ENCODE measurements at regions not wholly inside any gene's neighbourhood (a gene's known extent, or its start where the extent isn't known, plus 50 kb on each side); places are given as distances from the start of the nearest gene placed in this dataset.
A peak's percentile ranks its signal among the peaks of the same experiment; 100 is the strongest.
"Not testable (repeated sequence)": the region's sequence is repeated elsewhere in the genome, so short reads cannot be mapped to it uniquely, and the experiment has no call there.

DNA sequence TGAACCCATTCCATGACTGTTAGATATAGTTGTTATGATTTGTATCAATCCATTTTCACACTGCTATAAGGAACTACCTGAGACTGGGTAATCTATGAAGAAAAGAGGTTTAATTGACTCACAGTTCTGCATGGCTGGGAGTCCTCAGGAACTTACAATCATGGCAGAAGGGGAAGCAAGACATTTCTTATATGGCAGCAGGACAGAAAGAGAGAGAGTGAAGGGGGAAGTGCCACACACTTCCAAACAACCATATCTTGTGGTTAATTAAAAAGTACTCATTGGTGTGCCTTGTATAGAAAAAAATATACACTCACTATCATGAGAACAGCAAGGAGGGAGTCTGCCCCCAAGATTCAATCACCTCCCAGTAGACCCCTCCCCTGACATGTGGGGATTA, 137.6 kb upstream of the NBPF11 start:
- Histone ChIP-seq H3K27ac (no peak overlapping the region), H3K27me3 (ENCODE audit: insufficient read depth in 3 of 3, low read length in 2 of 3) (no peaks in the 10 kb centered on the region), H3K36me3 (ENCODE audit: insufficient read depth in 1 of 2, low read depth in 1 of 2) (no peaks in the 10 kb centered on the region), H3K4me3 (no peak overlapping the region), H3K9me3 (no peaks in the 10 kb centered on the region), H3K4me1 (no peaks in the 10 kb centered on the region)
- TF ChIP-seq, protein P1, sequence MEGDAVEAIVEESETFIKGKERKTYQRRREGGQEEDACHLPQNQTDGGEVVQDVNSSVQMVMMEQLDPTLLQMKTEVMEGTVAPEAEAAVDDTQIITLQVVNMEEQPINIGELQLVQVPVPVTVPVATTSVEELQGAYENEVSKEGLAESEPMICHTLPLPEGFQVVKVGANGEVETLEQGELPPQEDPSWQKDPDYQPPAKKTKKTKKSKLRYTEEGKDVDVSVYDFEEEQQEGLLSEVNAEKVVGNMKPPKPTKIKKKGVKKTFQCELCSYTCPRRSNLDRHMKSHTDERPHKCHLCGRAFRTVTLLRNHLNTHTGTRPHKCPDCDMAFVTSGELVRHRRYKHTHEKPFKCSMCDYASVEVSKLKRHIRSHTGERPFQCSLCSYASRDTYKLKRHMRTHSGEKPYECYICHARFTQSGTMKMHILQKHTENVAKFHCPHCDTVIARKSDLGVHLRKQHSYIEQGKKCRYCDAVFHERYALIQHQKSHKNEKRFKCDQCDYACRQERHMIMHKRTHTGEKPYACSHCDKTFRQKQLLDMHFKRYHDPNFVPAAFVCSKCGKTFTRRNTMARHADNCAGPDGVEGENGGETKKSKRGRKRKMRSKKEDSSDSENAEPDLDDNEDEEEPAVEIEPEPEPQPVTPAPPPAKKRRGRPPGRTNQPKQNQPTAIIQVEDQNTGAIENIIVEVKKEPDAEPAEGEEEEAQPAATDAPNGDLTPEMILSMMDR (IDR thresholded peaks at IDR 0.05), result no peak
- DNase-seq (no peak), ATAC-seq (no peak)
- intact Hi-C loops (cut with DNase I), result no loop called here

GRCh38 chr1:148285946-148286345, 133.9 kb upstream of the NBPF11 start:
- H3K9me3 ChIP-seq; H3K27ac ChIP-seq; H3K4me3 ChIP-seq; ATAC-seq; H3K27me3 ChIP-seq (ENCODE audit: insufficient read depth in 3 of 3, low read length in 2 of 3); H3K4me1 ChIP-seq; H3K36me3 ChIP-seq (ENCODE audit: insufficient read depth in 1 of 2, low read depth in 1 of 2); DNase-seq; intact Hi-C loops (cut with DNase I): not testable (repeated sequence)
- 77 to 87% (median 83%) methylated on average over 2 of the region's 2 CpGs for WGBS, 3 donors

DNA sequence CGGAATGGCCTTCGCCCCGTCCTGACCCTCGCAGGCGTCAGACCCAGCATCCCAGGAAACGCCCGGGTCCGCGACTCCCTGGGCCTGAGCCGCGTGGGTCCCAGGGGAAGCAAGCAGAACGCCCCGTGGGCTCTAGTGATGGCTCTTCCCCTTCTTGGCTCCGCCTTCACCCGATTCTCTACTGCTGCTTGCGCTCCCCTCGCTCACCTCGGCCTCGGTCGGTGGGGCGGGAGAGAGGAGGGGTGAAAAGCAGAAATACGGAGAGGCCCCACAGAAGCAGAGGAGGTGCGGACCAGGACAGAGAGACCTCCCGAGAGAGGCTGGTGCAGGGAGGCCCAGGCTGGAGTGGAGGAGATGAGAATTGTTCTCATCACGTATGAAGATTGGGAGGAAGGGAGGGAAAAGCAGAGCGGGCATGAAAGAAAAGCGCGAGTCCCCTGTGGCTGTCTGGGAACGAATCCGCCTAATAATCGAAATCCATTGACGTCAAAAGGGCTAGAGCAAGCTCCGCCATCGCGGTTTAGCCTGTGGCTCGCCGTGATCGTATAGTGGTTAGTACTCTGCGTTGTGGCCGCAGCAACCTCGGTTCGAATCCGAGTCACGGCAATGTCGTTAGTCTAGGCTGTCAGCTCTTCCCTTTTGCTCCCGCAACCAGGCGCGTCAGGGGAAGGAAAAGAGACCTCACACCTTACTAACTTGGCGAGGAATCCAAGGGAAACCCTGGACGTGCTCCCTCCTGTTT, 128.9 kb upstream of the NBPF11 start:
- WGBS, 3 donors, result no CpG with 5 or more reads among the region's 50 CpGs
- H3K9me3 ChIP-seq; H3K36me3 ChIP-seq (ENCODE audit: insufficient read depth in 1 of 2, low read depth in 1 of 2); DNase-seq; H3K4me1 ChIP-seq; intact Hi-C loops (cut with DNase I); H3K27ac ChIP-seq: not testable (repeated sequence)
- peak in 3 of 4 donors; percentile 44 to 69 (median 51) for ATAC-seq
- H3K27me3 ChIP-seq (ENCODE audit: insufficient read depth in 3 of 3, low read length in 2 of 3), result peaks cover 0 to 38% (median 0%) of the 10 kb centered on the region in 3 donors
- peak overlapping the region; percentile 45 for H3K4me3 ChIP-seq

DNA sequence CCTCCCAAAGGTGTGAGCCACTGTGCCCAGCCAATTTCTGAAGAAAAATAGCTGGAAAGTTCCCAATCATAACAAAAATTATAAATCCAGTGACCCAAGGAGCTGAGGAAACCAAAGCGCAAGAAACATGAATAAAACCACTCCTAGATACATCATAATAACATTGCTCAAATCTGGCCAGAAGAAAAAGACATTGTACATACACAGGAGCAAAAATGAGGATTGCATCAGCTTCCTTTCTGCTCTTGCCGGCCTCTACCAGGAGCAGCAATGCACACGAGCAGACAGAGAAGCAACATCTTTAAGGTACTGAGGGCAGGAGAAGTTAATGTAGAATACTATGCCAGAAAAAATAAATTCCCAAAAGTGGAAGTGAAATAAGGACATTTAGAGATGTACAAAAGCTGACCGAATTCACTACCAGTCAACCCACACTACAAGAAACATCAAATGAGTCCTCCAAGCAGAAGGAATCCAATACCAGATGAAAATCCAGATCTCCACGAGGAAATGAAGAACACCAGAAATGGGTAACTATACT, 127.0 kb upstream of the NBPF11 start:
- 83 to 87% (median 86%) methylated on average over 5 of the region's 5 CpGs for WGBS, 3 donors
- intact Hi-C loops (cut with DNase I), result not testable (repeated sequence)

GRCh38 chr1:148277865-148278279, 125.8 kb upstream of the NBPF11 start:
- H3K9me3 ChIP-seq; H3K4me1 ChIP-seq; DNase-seq; H3K4me3 ChIP-seq; intact Hi-C loops (cut with DNase I); H3K27ac ChIP-seq; H3K36me3 ChIP-seq (ENCODE audit: insufficient read depth in 1 of 2, low read depth in 1 of 2); ATAC-seq: not testable (repeated sequence)
- 31 to 43% (median 36%) methylated on average over 2 of the region's 2 CpGs for WGBS, 3 donors
- peaks cover 0 to 46% (median 6%) of the 10 kb centered on the region in 3 donors for H3K27me3 ChIP-seq (ENCODE audit: insufficient read depth in 3 of 3, low read length in 2 of 3)

More for the DNA sequence above, 127.0 kb upstream of the NBPF11 start:
- not testable (repeated sequence) for DNase-seq; H3K9me3 ChIP-seq; H3K27ac ChIP-seq; H3K4me1 ChIP-seq; ATAC-seq; H3K36me3 ChIP-seq (ENCODE audit: insufficient read depth in 1 of 2, low read depth in 1 of 2); H3K4me3 ChIP-seq
- peaks cover 0 to 46% (median 6%) of the 10 kb centered on the region in 3 donors for H3K27me3 ChIP-seq (ENCODE audit: insufficient read depth in 3 of 3, low read length in 2 of 3)

- H3K27ac ChIP-seq; intact Hi-C loops (cut with DNase I); ATAC-seq; H3K4me3 ChIP-seq; DNase-seq; H3K36me3 ChIP-seq (ENCODE audit: insufficient read depth in 1 of 2, low read depth in 1 of 2); H3K4me1 ChIP-seq; H3K9me3 ChIP-seq: not testable (repeated sequence)
- WGBS, 3 donors, result 68 to 86% (median 76%) methylated on average over 2 of the region's 2 CpGs
- peaks cover 3 to 28% (median 4%) of the 10 kb centered on the region in 3 donors for H3K27me3 ChIP-seq (ENCODE audit: insufficient read depth in 3 of 3, low read length in 2 of 3)
Observed at GRCh38 chr1:148267066-148267465, 115.0 kb upstream of the NBPF11 start.
